ENCODE measurements at regions not wholly inside any gene's neighbourhood (a gene's known extent, or its start where the extent isn't known, plus 50 kb on each side); places are given as distances from the start of the nearest gene placed in this dataset.
"Not testable (repeated sequence)": the region's sequence is repeated elsewhere in the genome, so short reads cannot be mapped to it uniquely, and the experiment has no call there.

- dilution Hi-C loops (cut with HindIII; ENCODE audit: low sequenced_read_pairs, unreplicated experiment); H3K9me3 ChIP-seq (ENCODE audit: control insufficient read depth, insufficient read depth, low read length): not testable (repeated sequence)
These were observed 99.5 kb upstream of the TCF21 start for GRCh38 chr6:133789449-133789848.

More at GRCh38 chr6:133789449-133789848, 99.5 kb upstream of the TCF21 start:
- H3K36me3 ChIP-seq (ENCODE audit: control insufficient read depth, insufficient read depth, low read length); ATAC-seq (ENCODE audit: low read depth); H3K14ac ChIP-seq (replicated peaks; ENCODE audit: low read depth, low read length); intact Hi-C loops (cut with micrococcal nuclease); H3K4me3 ChIP-seq (ENCODE audit: insufficient read depth, low read depth, low read length); in situ Hi-C loops (cut with MboI; ENCODE audit: low sequenced_read_pairs); H4K91ac ChIP-seq (ENCODE audit: insufficient read depth, low read depth, low read length); H2AK9ac ChIP-seq (replicated peaks; ENCODE audit: low read depth, low read length, poor library complexity); H2AFZ ChIP-seq (replicated peaks; ENCODE audit: low read length, poor library complexity); H2BK120ac ChIP-seq (ENCODE audit: low read depth, low read length); H3K23ac ChIP-seq (ENCODE audit: low read depth, low read length); H2BK5ac ChIP-seq (ENCODE audit: low read depth, low read length, poor library complexity, severe bottlenecking); H2AK5ac ChIP-seq (ENCODE audit: low read depth, low read length); H3K9me1 ChIP-seq (ENCODE audit: insufficient read depth, low read length); H4K8ac ChIP-seq (ENCODE audit: low read depth in 2 of 2, low read length in 2 of 2); H2BK20ac ChIP-seq (ENCODE audit: low read depth, low read length); H4K5ac ChIP-seq (ENCODE audit: low read depth, low read length); DNase-seq; H3K18ac ChIP-seq (ENCODE audit: low read depth, low read length); H3K9ac ChIP-seq (ENCODE audit: low read depth, low read length); H3K79me1 ChIP-seq (ENCODE audit: low read depth in 1 of 2, low read length in 2 of 2); H3K27me3 ChIP-seq (ENCODE audit: control insufficient read depth, insufficient read depth, low read length); H3K4me1 ChIP-seq (ENCODE audit: control insufficient read depth, insufficient read depth, low read length); H2BK15ac ChIP-seq (ENCODE audit: low read depth, low read length); POLR2A ChIA-PET (ENCODE audit: unreplicated experiment); H3K4ac ChIP-seq (ENCODE audit: low read depth, low read length); CTCF ChIA-PET; H3K4me2 ChIP-seq (ENCODE audit: low read depth, low read length); H4K20me1 ChIP-seq (ENCODE audit: insufficient read depth, low read length); H3K56ac ChIP-seq (ENCODE audit: extremely low read depth, insufficient read depth, low read length); BruUV-seq (replicated peaks); H3K27ac ChIP-seq (ENCODE audit: insufficient read depth, low read length): not testable (repeated sequence)
- WGBS, 2 experiments (ENCODE audit: extremely low coverage in 2 of 2, insufficient read length in 1 of 2) = no CpG with 5 or more reads among the region's 1 CpG

Measured in IMR-90 (cell line).